Spinal cord (tissue), 9 donors: ENCODE measurements at regions not wholly inside any gene's neighbourhood (a gene's known extent, or its start where the extent isn't known, plus 50 kb on each side); places are given as distances from the start of the nearest gene placed in this dataset.
"Not testable (repeated sequence)": the region's sequence is repeated elsewhere in the genome, so short reads cannot be mapped to it uniquely, and the experiment has no call there.

ENCODE experiments used
- DNase-seq, 6 donors: peaks; one replicate each; pipeline versions ENCODE4 v3.0.0 to v3.0.0-alpha.2; 2013 to 2015; ENCODE audit warnings: low spot score in 6 of 6, low read depth in 4 of 6
- H3K27ac ChIP-seq: one replicate; pipeline ENCODE4 v1.5.1; 2013; ENCODE audit warnings: low read depth, low read length, control low read depth
- H3K27me3 ChIP-seq: one replicate; pipeline ENCODE4 v1.6.1; 2013; ENCODE audit warnings: low read length; ENCODE audit not compliant: control insufficient read depth, insufficient read depth
- H3K36me3 ChIP-seq: one replicate; pipeline ENCODE4 v1.6.1; 2013; ENCODE audit warnings: low read length; ENCODE audit not compliant: control insufficient read depth, insufficient read depth
- H3K4me1 ChIP-seq: one replicate; pipeline ENCODE4 v1.6.1; 2013; ENCODE audit warnings: low read length; ENCODE audit not compliant: control insufficient read depth, insufficient read depth
- H3K4me3 ChIP-seq: one replicate; pipeline ENCODE4 v1.5.1; 2013; ENCODE audit warnings: low read depth, low read length, control low read depth
- H3K9me3 ChIP-seq: one replicate; pipeline ENCODE4 v1.6.1; 2013; ENCODE audit warnings: low read length; ENCODE audit not compliant: control insufficient read depth, insufficient read depth
- WGBS: methylation state at CpG from one replicate; pipeline ENCODE4 v1.1.5; 2013; ENCODE audit warnings: missing lambda C conversion rate; ENCODE audit not compliant: insufficient coverage; 5-methylcytosine and 5-hydroxymethylcytosine counted together
- donor health status: healthy.

GRCh38 chr2:39919511-39920306 lies 140.7 kb upstream of the THUMPD2 start:
- 100% methylated on average over 4 of the region's 5 CpGs for WGBS
- H3K4me3 ChIP-seq, result no peak overlapping the region
- H3K9me3 ChIP-seq, result no peaks in the 10 kb centered on the region
- no peaks in the 10 kb centered on the region for H3K4me1 ChIP-seq
- no peak for DNase-seq
- no peaks in the 10 kb centered on the region for H3K36me3 ChIP-seq
- no peaks in the 10 kb centered on the region for H3K27me3 ChIP-seq
- no peak overlapping the region for H3K27ac ChIP-seq

- DNase-seq, result no peak
- Histone ChIP-seq H3K9me3 (no peaks in the 10 kb centered on the region), H3K27me3 (no peaks in the 10 kb centered on the region), H3K36me3 (no peaks in the 10 kb centered on the region), H3K4me1 (no peaks in the 10 kb centered on the region), H3K4me3 (no peak overlapping the region), H3K27ac (no peak overlapping the region)
These were observed 139.8 kb upstream of the THUMPD2 start for GRCh38 chr2:39918886-39919285.

- not testable (repeated sequence) for DNase-seq, H3K9me3 ChIP-seq, H3K4me1 ChIP-seq, H3K4me3 ChIP-seq, H3K27me3 ChIP-seq, H3K27ac ChIP-seq, H3K36me3 ChIP-seq
- no CpG with 5 or more reads among the region's 1 CpG for WGBS
These were observed 138.3 kb upstream of the THUMPD2 start for GRCh38 chr2:39917371-39917770.

- no peak for DNase-seq
- no peaks in the 10 kb centered on the region for H3K27me3 ChIP-seq
- H3K27ac ChIP-seq, result no peak overlapping the region
- WGBS, result no CpG with 5 or more reads among the region's 2 CpGs
- no peaks in the 10 kb centered on the region for H3K36me3 ChIP-seq
- no peaks in the 10 kb centered on the region for H3K9me3 ChIP-seq
- H3K4me1 ChIP-seq, result no peaks in the 10 kb centered on the region
- no peak overlapping the region for H3K4me3 ChIP-seq
These were observed 135.9 kb upstream of the THUMPD2 start for GRCh38 chr2:39914949-39915348.

GRCh38 chr2:39913648-39914461 lies 134.8 kb upstream of the THUMPD2 start:
- peak; percentile 36 to 96 (median 74) for DNase-seq
- Histone ChIP-seq H3K9me3 (no peaks in the 10 kb centered on the region), H3K4me3 (no peak overlapping the region), H3K36me3 (no peaks in the 10 kb centered on the region), H3K27ac (no peak overlapping the region), H3K27me3 (no peaks in the 10 kb centered on the region), H3K4me1 (no peaks in the 10 kb centered on the region)
- no CpG with 5 or more reads among the region's 5 CpGs for WGBS

GRCh38 chr2:39902103-39902502 lies 123.0 kb upstream of the THUMPD2 start:
- Histone ChIP-seq H3K27me3 (no peaks in the 10 kb centered on the region), H3K27ac (no peak overlapping the region), H3K4me1 (no peaks in the 10 kb centered on the region), H3K36me3 (no peaks in the 10 kb centered on the region), H3K4me3 (no peak overlapping the region), H3K9me3 (peaks cover 2% of the 10 kb centered on the region)
- DNase-seq, result no peak

GRCh38 chr2:39898934-39899333 lies 119.9 kb upstream of the THUMPD2 start:
- no peaks in the 10 kb centered on the region for H3K4me1 ChIP-seq
- H3K27me3 ChIP-seq, result no peaks in the 10 kb centered on the region
- peaks cover 2% of the 10 kb centered on the region for H3K9me3 ChIP-seq
- no CpG with 5 or more reads among the region's 3 CpGs for WGBS
- DNase-seq, result no peak
- H3K36me3 ChIP-seq, result no peaks in the 10 kb centered on the region
- H3K27ac ChIP-seq, result no peak overlapping the region
- H3K4me3 ChIP-seq, result no peak overlapping the region

GRCh38 chr2:39897273-39897672 lies 118.2 kb upstream of the THUMPD2 start:
- Histone ChIP-seq H3K4me1 (no peaks in the 10 kb centered on the region), H3K9me3 (peaks cover 2% of the 10 kb centered on the region), H3K27ac (no peak overlapping the region), H3K4me3 (no peak overlapping the region), H3K36me3 (no peaks in the 10 kb centered on the region), H3K27me3 (no peaks in the 10 kb centered on the region)
- no peak for DNase-seq
- WGBS, result 100% methylated on average over 1 of the region's 5 CpGs

- Histone ChIP-seq H3K4me1 (no peaks in the 10 kb centered on the region), H3K36me3 (no peaks in the 10 kb centered on the region), H3K27ac (no peak overlapping the region), H3K9me3 (no peaks in the 10 kb centered on the region), H3K27me3 (no peaks in the 10 kb centered on the region), H3K4me3 (no peak overlapping the region)
- peak in 1 of 6 donors; percentile 64 for DNase-seq
- WGBS, result 69% methylated on average over 3 of the region's 8 CpGs
These were observed 115.0 kb upstream of the THUMPD2 start for GRCh38 chr2:39894082-39894481.

GRCh38 chr2:39893616-39894015 lies 114.6 kb upstream of the THUMPD2 start:
- DNase-seq, result no peak
- Histone ChIP-seq H3K4me1 (no peaks in the 10 kb centered on the region), H3K9me3 (no peaks in the 10 kb centered on the region), H3K4me3 (no peak overlapping the region), H3K27ac (no peak overlapping the region), H3K27me3 (no peaks in the 10 kb centered on the region), H3K36me3 (no peaks in the 10 kb centered on the region)
- no CpG with 5 or more reads among the region's 4 CpGs for WGBS
